ENCODE measurements at regions not wholly inside any gene's neighbourhood (a gene's known extent, or its start where the extent isn't known, plus 50 kb on each side); places are given as distances from the start of the nearest gene placed in this dataset.

- no peak overlapping the region for H2AFZ ChIP-seq
- TF ChIP-seq CTCF (IDR thresholded peaks at IDR 0.05) = no peak
- H3K9ac ChIP-seq = no peak overlapping the region
- H3K27me3 ChIP-seq (ENCODE audit: control insufficient read depth, insufficient read depth, low read length) = no peaks in the 10 kb centered on the region
- no peaks in the 10 kb centered on the region for H3K79me2 ChIP-seq
- no peaks in the 10 kb centered on the region for H3K9me3 ChIP-seq (ENCODE audit: control insufficient read depth, low read length)
- H3K36me3 ChIP-seq (ENCODE audit: control insufficient read depth, insufficient read depth, low read length) = no peaks in the 10 kb centered on the region
- H3K4me2 ChIP-seq (ENCODE audit: low read length) = no peak overlapping the region
- no peak overlapping the region for H3K4me3 ChIP-seq (ENCODE audit: low read depth, low read length)
- no peaks in the 10 kb centered on the region for H3K4me1 ChIP-seq
- H3K27ac ChIP-seq = no peak overlapping the region
Observed at GRCh38 chr14:27392153-27392552, 794.3 kb upstream of the NOVA1 start.

GRCh38 chr14:27409944-27410343 lies 812.1 kb upstream of the NOVA1 start:
- no peaks in the 10 kb centered on the region for H3K36me3 ChIP-seq (ENCODE audit: control insufficient read depth, insufficient read depth, low read length)
- no peak for TF ChIP-seq CTCF (IDR thresholded peaks at IDR 0.05)
- H3K9ac ChIP-seq = no peak overlapping the region
- H3K27ac ChIP-seq = no peak overlapping the region
- H2AFZ ChIP-seq = no peak overlapping the region
- no peaks in the 10 kb centered on the region for H3K27me3 ChIP-seq (ENCODE audit: control insufficient read depth, insufficient read depth, low read length)
- no peaks in the 10 kb centered on the region for H3K79me2 ChIP-seq
- no peak overlapping the region for H3K4me2 ChIP-seq (ENCODE audit: low read length)
- H3K9me3 ChIP-seq (ENCODE audit: control insufficient read depth, low read length) = no peaks in the 10 kb centered on the region
- H3K4me3 ChIP-seq (ENCODE audit: low read depth, low read length) = no peak overlapping the region
- no peaks in the 10 kb centered on the region for H3K4me1 ChIP-seq

GRCh38 chr14:27410981-27411380 lies 813.1 kb upstream of the NOVA1 start:
- Histone ChIP-seq H3K4me1 (no peaks in the 10 kb centered on the region), H3K4me3 (ENCODE audit: low read depth, low read length) (no peak overlapping the region), H3K27me3 (ENCODE audit: control insufficient read depth, insufficient read depth, low read length) (no peaks in the 10 kb centered on the region), H2AFZ (no peak overlapping the region), H3K9me3 (ENCODE audit: control insufficient read depth, low read length) (no peaks in the 10 kb centered on the region), H3K9ac (no peak overlapping the region), H3K4me2 (ENCODE audit: low read length) (no peak overlapping the region), H3K27ac (no peak overlapping the region), H3K79me2 (no peaks in the 10 kb centered on the region), H3K36me3 (ENCODE audit: control insufficient read depth, insufficient read depth, low read length) (no peaks in the 10 kb centered on the region)
- TF ChIP-seq CTCF (IDR thresholded peaks at IDR 0.05) = no peak

- Histone ChIP-seq H3K4me2 (ENCODE audit: low read length) (no peak overlapping the region), H3K27me3 (ENCODE audit: control insufficient read depth, insufficient read depth, low read length) (no peaks in the 10 kb centered on the region), H2AFZ (no peak overlapping the region), H3K79me2 (no peaks in the 10 kb centered on the region), H3K27ac (no peak overlapping the region), H3K9ac (no peak overlapping the region), H3K36me3 (ENCODE audit: control insufficient read depth, insufficient read depth, low read length) (no peaks in the 10 kb centered on the region), H3K9me3 (ENCODE audit: control insufficient read depth, low read length) (no peaks in the 10 kb centered on the region), H3K4me3 (ENCODE audit: low read depth, low read length) (no peak overlapping the region), H3K4me1 (no peaks in the 10 kb centered on the region)
- no peak for TF ChIP-seq CTCF (IDR thresholded peaks at IDR 0.05)
Observed at GRCh38 chr14:27427796-27428195, 830.0 kb upstream of the NOVA1 start.

GRCh38 chr14:27435923-27436670 lies 838.3 kb upstream of the NOVA1 start:
- no peak overlapping the region for H3K4me3 ChIP-seq (ENCODE audit: low read depth, low read length)
- H3K36me3 ChIP-seq (ENCODE audit: control insufficient read depth, insufficient read depth, low read length) = no peaks in the 10 kb centered on the region
- no peaks in the 10 kb centered on the region for H3K9me3 ChIP-seq (ENCODE audit: control insufficient read depth, low read length)
- no peaks in the 10 kb centered on the region for H3K4me1 ChIP-seq
- no peak overlapping the region for H2AFZ ChIP-seq
- H3K9ac ChIP-seq = no peak overlapping the region
- no peaks in the 10 kb centered on the region for H3K79me2 ChIP-seq
- H3K4me2 ChIP-seq (ENCODE audit: low read length) = no peak overlapping the region
- H3K27me3 ChIP-seq (ENCODE audit: control insufficient read depth, insufficient read depth, low read length) = no peaks in the 10 kb centered on the region
- H3K27ac ChIP-seq = no peak overlapping the region
- TF ChIP-seq CTCF (IDR thresholded peaks at IDR 0.05) = no peak

Data from parathyroid adenoma (tissue), 2 donors.